ENCODE measurements at regions not wholly inside any gene's neighbourhood (a gene's known extent, or its start where the extent isn't known, plus 50 kb on each side); places are given as distances from the start of the nearest gene placed in this dataset.
"Not testable (repeated sequence)": the region's sequence is repeated elsewhere in the genome, so short reads cannot be mapped to it uniquely, and the experiment has no call there.

DNA sequence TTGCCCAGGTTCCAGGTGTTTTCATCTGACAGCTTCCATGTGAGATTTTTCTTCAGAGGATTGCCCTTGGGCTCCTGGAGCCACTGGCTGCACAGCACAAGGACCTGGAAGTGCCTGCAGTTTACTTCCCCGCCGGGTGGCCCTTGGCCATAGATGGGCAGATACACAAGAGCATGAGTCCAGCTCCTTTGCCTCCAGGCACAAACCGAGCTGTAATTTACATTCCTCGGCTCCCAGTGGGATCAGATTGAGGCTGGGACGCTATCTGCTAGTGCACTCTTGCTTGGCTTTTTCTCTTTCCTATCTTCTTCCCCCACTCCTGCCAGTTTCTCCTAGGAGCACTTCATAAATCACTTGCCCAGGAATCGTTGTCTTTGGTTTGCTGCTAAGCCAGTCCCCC lies 85.4 kb upstream of the RALY start:
- DNase-seq = no peak

DNA sequence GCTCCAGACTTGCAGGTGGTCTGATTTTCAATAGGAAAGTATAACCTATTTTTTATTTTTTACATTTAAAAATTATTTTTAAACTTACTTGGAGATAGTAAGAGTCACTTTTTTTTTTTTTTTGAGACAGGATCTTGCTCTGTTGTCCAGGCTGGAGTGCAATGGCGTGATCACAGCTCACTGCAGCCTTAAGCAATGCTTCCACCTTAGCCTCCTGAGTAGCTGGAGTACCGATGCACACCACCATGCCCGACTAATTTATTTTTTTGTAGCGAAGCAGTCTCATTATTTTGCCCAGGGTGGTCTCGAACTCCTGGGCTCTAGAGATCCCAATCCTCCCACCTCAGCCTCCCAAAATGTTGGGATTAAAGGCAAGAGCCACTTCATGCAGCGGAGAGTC lies 84.8 kb upstream of the RALY start:
- no peak for DNase-seq

- no peak for DNase-seq
These were observed 84.3 kb upstream of the RALY start for GRCh38 chr20:33909331-33909921.

DNA sequence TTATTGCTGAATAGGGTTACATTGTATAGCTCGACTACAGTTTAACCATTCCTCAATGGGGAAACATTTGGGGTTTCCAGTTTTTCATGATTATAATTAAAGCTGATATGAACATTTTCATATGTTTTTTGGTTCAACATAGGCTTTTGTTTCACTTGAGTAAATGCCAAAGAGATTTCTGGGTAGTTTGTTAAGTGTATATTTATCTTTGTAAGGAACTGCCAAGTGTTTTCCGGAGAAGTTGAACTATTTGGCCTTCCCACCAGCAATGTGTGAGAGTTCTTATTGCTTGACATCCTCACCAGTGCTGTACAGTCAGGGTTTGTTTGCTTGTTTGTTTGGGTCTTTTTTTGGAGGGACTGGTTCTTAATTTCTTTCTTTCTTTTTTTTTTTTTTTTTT lies 83.7 kb upstream of the RALY start:
- no peak for DNase-seq

- DNase-seq = no peak
These were observed 83.0 kb upstream of the RALY start for GRCh38 chr20:33910529-33911327.

DNA sequence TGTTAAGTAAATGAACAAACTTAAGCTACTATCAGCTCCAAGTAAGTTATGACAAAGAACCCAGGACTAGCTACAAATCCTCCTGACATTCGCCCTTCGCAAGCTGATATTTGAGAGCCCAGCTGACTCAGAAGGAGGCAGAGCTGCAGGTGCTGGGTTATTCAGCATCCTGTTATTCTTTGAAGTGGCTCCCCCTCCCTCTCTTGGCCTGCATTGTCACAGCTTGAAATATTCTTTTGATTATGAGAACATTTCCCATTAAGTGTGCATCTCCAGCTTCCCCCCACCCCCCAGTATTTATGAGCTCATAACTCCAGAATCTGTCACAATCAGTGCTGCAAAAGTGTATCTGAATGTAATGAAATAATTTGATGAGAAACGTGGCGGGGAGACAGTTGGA lies 78.8 kb upstream of the RALY start:
- peak; percentile 28 for DNase-seq

- DNase-seq = peak; percentile 43
These were observed 77.9 kb upstream of the RALY start for GRCh38 chr20:33915726-33916331.

DNA sequence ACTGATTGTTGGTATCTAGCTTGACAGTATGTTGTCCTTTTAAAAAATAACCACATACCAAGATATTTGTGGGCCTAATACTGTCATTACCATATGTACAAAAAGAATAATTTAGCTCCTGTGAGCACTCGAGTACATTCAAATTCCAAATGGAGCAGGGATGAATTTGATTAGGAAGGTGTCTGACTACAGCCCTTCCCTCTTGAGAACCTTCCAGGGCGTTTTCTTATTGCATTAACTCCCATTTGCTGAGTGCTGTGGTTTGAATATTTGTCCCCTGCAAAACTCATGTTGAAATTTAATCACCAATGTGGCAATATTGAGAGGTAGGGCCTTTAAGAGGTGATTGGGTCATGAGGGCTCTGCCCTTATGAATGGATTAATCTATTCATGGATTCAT lies 76.9 kb upstream of the RALY start:
- DNase-seq = no peak

- DNase-seq = no peak
These were observed 75.7 kb upstream of the RALY start for GRCh38 chr20:33917831-33918525.

DNA sequence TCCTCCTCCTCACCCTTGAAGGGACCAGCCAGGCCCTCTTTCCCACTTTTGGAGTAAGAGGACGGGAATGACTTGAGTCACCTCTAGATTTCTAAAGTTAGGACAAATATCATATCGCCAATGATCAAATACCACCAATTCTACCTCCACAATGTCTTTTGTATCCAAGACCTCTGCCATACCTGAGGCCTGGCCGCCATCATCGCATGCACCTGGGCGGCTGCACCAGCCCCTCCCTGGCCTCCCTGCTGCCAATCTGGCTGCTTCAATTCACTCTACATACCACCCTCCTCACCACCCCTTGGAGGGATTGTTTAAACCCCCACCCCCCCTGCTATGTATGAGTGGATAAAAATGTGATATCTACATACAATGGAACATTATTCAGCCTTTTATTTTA lies 75.0 kb upstream of the RALY start:
- DNase-seq = no peak

DNA sequence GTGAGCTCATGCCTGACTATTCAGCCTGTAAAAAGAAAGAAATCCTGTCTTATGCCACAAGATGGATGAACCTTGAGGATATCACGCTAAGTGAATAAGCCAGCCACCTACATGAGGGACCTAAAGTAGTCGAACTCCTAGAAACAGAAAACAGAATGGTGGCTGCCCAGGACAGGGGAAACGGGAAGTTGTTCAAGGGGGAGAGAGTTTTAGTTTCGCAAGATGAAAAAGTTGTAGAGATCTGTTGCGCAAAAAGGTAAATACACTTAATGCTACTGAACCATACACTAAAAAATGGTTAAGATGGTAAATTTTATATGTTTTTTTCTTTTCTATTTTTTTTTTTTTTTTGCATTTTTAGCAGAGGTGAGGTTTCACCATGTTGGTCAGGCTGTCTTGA lies 74.1 kb upstream of the RALY start:
- DNase-seq = no peak

DNA sequence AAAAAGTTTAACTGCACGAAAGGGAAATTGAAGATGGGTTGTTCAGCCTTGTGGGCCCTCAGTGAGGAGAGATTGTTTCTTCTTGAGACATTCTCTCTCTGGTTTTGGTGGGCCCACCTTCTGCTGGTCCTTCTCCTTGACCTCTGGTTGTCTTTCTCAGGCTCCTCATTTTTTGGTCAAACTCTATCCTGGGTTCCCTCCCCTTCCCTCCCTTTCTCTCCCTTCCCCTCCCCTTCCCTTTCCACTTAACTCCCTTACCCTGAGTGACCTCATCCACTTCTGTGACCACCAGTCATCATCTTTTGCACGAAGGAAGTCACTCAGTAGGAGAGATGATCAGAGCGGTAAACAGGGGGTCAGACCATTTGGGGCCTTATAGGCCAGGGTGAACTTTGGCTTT lies 71.5 kb upstream of the RALY start:
- DNase-seq = no peak

- DNase-seq = no peak
These were observed 70.0 kb upstream of the RALY start for GRCh38 chr20:33923740-33924139.

DNA sequence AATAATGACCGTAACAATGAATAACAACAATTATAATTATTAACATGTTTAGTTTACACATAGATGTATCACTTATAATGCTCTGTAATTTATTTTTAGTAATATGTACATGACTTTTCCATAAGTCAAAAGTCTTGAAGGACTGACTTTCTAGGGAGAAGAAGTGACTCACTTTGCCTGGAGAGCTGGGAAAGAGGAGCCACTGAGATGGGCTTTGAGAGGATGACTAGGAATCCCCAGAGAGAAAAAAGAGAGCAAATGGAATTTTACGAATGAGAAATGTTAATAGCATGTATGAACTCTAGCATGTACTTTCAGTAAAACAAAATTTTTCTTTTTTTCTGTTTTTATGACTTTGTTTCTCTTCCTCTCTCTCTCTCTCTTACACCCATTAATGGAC lies 67.8 kb upstream of the RALY start:
- DNase-seq = no peak

- no peak for DNase-seq
These were observed 67.3 kb upstream of the RALY start for GRCh38 chr20:33926425-33926824.

DNA sequence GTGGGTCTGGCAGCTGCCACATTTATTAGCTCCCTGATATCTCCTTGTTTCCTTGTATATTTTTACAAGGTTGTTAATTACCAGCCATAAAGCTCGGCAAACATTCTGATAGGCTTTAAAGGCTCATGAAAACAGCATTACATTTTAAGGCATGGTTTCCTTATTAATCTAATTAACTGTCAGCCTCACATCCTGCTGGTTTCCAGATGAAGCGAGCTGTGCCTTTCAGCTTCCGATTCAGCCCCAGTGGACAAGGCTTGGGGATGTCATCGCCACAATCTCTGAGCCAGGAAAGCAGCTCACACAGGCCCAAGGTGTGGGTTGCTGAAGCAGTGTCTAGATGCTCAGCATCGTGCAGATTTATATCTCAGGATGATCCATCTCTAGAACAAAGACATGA lies 66.0 kb upstream of the RALY start:
- DNase-seq = no peak

- no peak for DNase-seq
These were observed 63.8 kb upstream of the RALY start for GRCh38 chr20:33929917-33930316.

GRCh38 chr20:33933469-33933909 lies 60.2 kb upstream of the RALY start:
- peak; percentile 31 for DNase-seq

DNA sequence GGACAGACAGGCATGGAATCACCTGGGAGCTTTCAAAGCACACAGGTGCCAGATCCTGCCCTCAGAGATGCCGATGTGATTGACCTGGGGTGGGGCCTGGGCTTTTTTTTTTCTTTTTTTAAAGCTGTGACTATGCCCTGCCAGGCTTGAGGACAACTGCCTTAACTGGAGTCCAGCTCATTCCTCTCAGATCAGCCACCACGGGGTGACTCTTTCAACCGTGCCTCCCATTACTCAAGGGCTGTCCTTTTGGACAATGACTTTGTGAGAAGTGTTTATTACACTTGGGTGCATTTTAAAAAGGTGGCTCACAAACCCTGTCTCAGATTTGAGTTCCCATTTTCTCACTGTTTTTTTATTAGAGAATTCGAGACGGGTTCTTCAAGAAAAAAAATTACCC lies 57.1 kb upstream of the RALY start:
- no peak for DNase-seq

DNA sequence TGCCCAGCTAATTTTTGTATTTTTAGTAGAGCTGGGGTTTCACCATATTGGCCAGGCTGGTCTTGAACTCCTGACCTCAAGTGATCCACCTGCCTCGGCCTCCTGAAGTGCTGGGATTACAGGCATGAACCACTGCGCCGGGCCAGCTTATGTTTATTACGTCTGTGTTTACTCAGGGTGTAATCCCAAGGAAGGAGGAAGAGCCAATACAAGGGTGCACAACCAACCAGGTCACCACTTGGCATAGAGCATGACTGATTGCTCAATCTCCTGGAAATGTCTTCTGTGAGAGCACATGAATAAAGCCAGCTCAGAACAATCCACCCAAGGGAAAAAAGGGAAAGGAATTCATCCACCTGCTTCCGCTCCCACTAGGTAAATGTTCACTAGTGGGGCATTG lies 54.7 kb upstream of the RALY start:
- not testable (repeated sequence) for DNase-seq

GRCh38 chr20:33940666-33941065 lies 53.0 kb upstream of the RALY start:
- DNase-seq = no peak

Measured in activated T-cell treated with anti-CD3 and anti-CD28 coated beads for 4 hours (primary cell).